OCI-LY3 (cell line): ENCODE measurements at regions not wholly inside any gene's neighbourhood (a gene's known extent, or its start where the extent isn't known, plus 50 kb on each side); places are given as distances from the start of the nearest gene placed in this dataset.

Experiments used
- H2AFZ ChIP-seq: fragments of 200-600, 300-600 bp; shearing (Covaris generic); 2 replicates; pipeline ENCODE4 v1.6.0; 2014; ENCODE audit warnings: antibody characterized with exemption, low read depth, low read length
- H3K27ac ChIP-seq: fragments of 200-600, 300-600 bp; sonication (generic); 2 replicates; pipeline ENCODE4 v1.5.1; 2014; ENCODE audit warnings: mild to moderate bottlenecking, low read length, moderate library complexity, mixed read lengths
- H3K27me3 ChIP-seq: fragments of 200-600, 300-600 bp; sonication (generic); 2 replicates; pipeline ENCODE4 v1.6.1; 2014; ENCODE audit warnings: low read depth, low read length, mixed read lengths
- H3K36me3 ChIP-seq: fragments of 200-600, 300-600 bp; sonication (generic); replicated peaks from 2 replicates; pipeline ENCODE3; 2014; ENCODE audit warnings: low read depth, low read length, mixed read lengths
- H3K4me1 ChIP-seq: fragments of 300-600, 200-600 bp; sonication (generic); 2 replicates; pipeline ENCODE4 v1.6.1; 2014; ENCODE audit warnings: low read length, mixed read lengths
- H3K4me2 ChIP-seq: fragments of 200-600, 300-600 bp; sonication (generic); 2 replicates; pipeline ENCODE4 v1.6.1; 2014; ENCODE audit warnings: low read length, mixed read lengths
- H3K4me3 ChIP-seq: fragments of 300-600, 200-600 bp; sonication (generic); 2 replicates; pipeline ENCODE4 v1.5.1; 2014; ENCODE audit warnings: antibody characterized with exemption, mild to moderate bottlenecking, low read length, moderate library complexity
- H3K79me2 ChIP-seq: fragments of 300-600, 200-600 bp; shearing (Covaris generic); 2 replicates; pipeline ENCODE4 v1.6.1; 2014; ENCODE audit warnings: mild to moderate bottlenecking, low read length, mixed read lengths
- H3K9ac ChIP-seq: fragments of 300-600, 200-600 bp; shearing (Covaris generic); 2 replicates; pipeline ENCODE4 v1.6.0; 2014; ENCODE audit warnings: mild to moderate bottlenecking, low read length, moderate library complexity
- H3K9me3 ChIP-seq: fragments of 200-600, 300-600 bp; shearing (Covaris generic); 2 replicates; pipeline ENCODE4 v1.6.1; 2014; ENCODE audit warnings: low read length, mixed read lengths; ENCODE audit not compliant: insufficient read depth
- H4K20me1 ChIP-seq: fragments of 200-600, 300-600 bp; sonication (generic); 2 replicates; pipeline ENCODE4 v1.6.1; 2016; ENCODE audit warnings: low read length, mixed read lengths; ENCODE audit not compliant: insufficient read depth
- EZH2phosphoT487 ChIP-seq: fragments of 200-600 bp; shearing (Covaris generic); IDR thresholded peaks from 2 replicates; pipeline ENCODE4 v1.6.1; 2018; ENCODE audit warnings: antibody characterized with exemption, mixed run types, low read depth
- TF ChIP-seq, protein P1 (sequence below): fragments of 200-600, 300-600 bp; sonication (generic); IDR thresholded peaks from 2 replicates; pipeline ENCODE4 v1.5.1; 2014; ENCODE audit warnings: antibody characterized with exemption, low read length, low read depth

GRCh38 chr3:28844298-28845005 is 436.4 kb upstream of the RBMS3 start:
- Histone ChIP-seq H3K27ac (no peak overlapping the region), H3K4me3 (no peak overlapping the region), H3K36me3 (no peaks in the 10 kb centered on the region), H3K4me1 (peaks cover 18% of the 10 kb centered on the region), H3K79me2 (no peaks in the 10 kb centered on the region), H2AFZ (no peak overlapping the region), H3K27me3 (peaks cover 28% of the 10 kb centered on the region), H3K9me3 (no peaks in the 10 kb centered on the region), H3K9ac (no peak overlapping the region), H4K20me1 (no peaks in the 10 kb centered on the region), H3K4me2 (no peak overlapping the region)
- no peak for TF ChIP-seq EZH2phosphoT487
- TF ChIP-seq, protein P1, sequence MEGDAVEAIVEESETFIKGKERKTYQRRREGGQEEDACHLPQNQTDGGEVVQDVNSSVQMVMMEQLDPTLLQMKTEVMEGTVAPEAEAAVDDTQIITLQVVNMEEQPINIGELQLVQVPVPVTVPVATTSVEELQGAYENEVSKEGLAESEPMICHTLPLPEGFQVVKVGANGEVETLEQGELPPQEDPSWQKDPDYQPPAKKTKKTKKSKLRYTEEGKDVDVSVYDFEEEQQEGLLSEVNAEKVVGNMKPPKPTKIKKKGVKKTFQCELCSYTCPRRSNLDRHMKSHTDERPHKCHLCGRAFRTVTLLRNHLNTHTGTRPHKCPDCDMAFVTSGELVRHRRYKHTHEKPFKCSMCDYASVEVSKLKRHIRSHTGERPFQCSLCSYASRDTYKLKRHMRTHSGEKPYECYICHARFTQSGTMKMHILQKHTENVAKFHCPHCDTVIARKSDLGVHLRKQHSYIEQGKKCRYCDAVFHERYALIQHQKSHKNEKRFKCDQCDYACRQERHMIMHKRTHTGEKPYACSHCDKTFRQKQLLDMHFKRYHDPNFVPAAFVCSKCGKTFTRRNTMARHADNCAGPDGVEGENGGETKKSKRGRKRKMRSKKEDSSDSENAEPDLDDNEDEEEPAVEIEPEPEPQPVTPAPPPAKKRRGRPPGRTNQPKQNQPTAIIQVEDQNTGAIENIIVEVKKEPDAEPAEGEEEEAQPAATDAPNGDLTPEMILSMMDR = no peak

GRCh38 chr3:28845006-28845324 is 435.9 kb upstream of the RBMS3 start:
- Histone ChIP-seq H3K79me2 (no peaks in the 10 kb centered on the region), H4K20me1 (no peaks in the 10 kb centered on the region), H3K27ac (no peak overlapping the region), H3K27me3 (peaks cover 25% of the 10 kb centered on the region), H3K4me1 (peaks cover 18% of the 10 kb centered on the region), H3K36me3 (no peaks in the 10 kb centered on the region), H3K9me3 (no peaks in the 10 kb centered on the region), H2AFZ (no peak overlapping the region), H3K9ac (no peak overlapping the region), H3K4me2 (no peak overlapping the region), H3K4me3 (no peak overlapping the region)
- TF ChIP-seq EZH2phosphoT487 = no peak
- TF ChIP-seq, protein P1 = no peak

DNA sequence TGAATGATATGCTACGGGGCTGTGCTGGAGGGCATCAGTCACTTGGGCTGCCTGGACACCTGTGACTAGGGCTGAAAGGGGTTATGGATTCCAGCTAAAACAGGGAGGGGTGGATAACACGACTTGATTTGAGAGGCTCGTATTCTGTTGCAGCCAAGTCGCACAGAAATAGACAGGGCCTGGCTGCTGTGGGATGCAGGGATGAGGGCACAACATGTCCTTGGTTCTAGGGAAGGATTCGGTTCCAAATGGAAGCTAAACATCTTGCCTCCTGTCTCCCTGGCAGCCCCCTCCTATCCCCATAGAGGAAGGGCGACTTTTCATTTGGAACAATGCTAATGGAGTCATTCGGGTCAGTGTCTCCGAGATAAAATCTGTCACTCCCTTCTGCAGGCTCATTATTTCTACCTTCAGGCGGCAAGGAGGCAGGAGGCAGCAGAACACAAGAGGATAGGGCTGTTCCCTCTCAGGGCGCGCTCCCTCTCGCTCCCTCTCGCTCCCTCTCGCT is 433.8 kb upstream of the RBMS3 start:
- no peak for TF ChIP-seq EZH2phosphoT487
- TF ChIP-seq, protein P1 = no peak
- no peak overlapping the region for H3K4me3 ChIP-seq
- H3K27me3 ChIP-seq = peaks cover 22% of the 10 kb centered on the region
- no peaks in the 10 kb centered on the region for H3K79me2 ChIP-seq
- H3K36me3 ChIP-seq = no peaks in the 10 kb centered on the region
- H3K9ac ChIP-seq = no peak overlapping the region
- no peak overlapping the region for H3K4me2 ChIP-seq
- no peak overlapping the region for H2AFZ ChIP-seq
- no peaks in the 10 kb centered on the region for H3K9me3 ChIP-seq
- H4K20me1 ChIP-seq = no peaks in the 10 kb centered on the region
- H3K4me1 ChIP-seq = peaks cover 6% of the 10 kb centered on the region; the same call in 1 of the 2 replicates
- H3K27ac ChIP-seq = no peak overlapping the region

DNA sequence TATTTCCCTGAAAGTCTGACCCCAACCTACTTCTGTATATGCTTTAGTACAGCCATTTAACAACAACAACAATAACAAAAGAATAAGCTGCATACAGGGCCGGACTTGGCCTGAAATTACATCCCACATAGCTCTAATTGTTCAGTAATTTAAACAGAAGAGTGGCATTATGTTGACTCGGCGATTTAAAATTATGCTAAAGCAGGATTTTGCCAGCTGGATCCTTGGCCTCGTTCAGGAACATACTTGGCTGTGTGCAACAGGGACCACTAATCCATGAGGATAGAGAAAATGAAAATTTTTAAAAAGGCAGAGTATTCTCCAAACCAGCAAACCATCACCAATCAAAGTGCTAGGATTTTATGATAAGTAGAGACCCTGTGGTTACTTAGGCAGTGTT is 433.1 kb upstream of the RBMS3 start:
- no peak overlapping the region for H2AFZ ChIP-seq
- TF ChIP-seq, protein P1 = no peak

More for the DNA sequence above, 433.1 kb upstream of the RBMS3 start:
- Histone ChIP-seq H3K27me3 (peaks cover 18% of the 10 kb centered on the region), H3K27ac (no peak overlapping the region), H3K4me2 (no peak overlapping the region), H3K9ac (no peak overlapping the region), H3K79me2 (no peaks in the 10 kb centered on the region), H3K4me1 (peaks cover 6% of the 10 kb centered on the region; the same call in 1 of the 2 replicates), H4K20me1 (no peaks in the 10 kb centered on the region), H3K4me3 (no peak overlapping the region), H3K36me3 (no peaks in the 10 kb centered on the region), H3K9me3 (no peaks in the 10 kb centered on the region)
